ENCODE measurements at regions not wholly inside any gene's neighbourhood (a gene's known extent, or its start where the extent isn't known, plus 50 kb on each side); places are given as distances from the start of the nearest gene placed in this dataset.

DNA sequence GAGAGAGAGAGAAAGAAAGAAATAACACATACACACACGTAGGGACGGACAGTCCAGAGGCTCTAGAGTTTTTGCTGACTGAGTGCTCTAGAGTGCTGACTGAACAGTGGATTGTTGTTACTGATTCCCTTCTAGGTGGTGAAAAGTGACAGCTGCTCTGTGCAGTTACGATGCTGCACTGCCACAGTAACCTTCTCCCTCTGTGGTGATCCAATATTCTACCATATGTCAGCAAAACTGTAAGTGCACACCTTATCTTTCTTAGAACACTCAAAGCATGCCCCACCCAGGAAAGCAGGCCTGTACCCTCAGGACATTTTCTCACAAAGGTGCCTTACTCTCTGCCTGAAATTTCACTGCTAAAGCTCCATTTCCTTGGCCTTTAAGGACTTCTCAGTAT lies 1023.5 kb downstream of the TYW1 start (continued):
- no peak for TF ChIP-seq CTCF (conservative IDR thresholded peaks at IDR 0.05; ENCODE audit: low read depth in 2 of 2)
- TF ChIP-seq CREB1 (CRISPR knock-in tag; IDR thresholded peaks at IDR 0.05; ENCODE audit: low read depth), result no peak
- no peak for TF ChIP-seq NANOG (IDR thresholded peaks at IDR 0.05; ENCODE audit: borderline replicate concordance)

DNA sequence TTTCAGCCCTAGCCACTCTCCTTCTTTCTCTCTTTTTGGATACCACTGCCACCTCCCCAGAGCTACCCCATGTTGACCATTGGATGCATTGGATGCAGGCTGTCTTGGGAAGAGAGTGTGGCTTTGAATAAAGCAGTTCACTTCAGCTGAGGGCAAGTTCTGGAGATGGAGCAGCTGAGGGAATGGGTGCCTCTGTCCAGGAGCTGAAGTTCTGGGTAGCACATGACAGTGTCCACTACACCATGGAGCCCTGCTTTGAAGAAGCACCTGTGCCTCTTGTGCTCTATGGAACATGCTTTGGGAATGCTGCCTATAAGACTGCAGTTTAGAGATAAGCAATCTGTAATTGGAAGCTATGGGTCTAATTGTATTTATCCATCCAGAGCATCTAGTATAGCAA lies 1028.7 kb downstream of the TYW1 start:
- peaks cover 3% of the 10 kb centered on the region for H3K27me3 Mint-ChIP-seq (ENCODE audit: insufficient read depth, low read depth, poor library complexity)
- Histone ChIP-seq H3K9me2 (ENCODE audit: insufficient read depth) (no peaks in the 10 kb centered on the region), H3K36me3 (ENCODE audit: insufficient read depth) (peaks cover 3% of the 10 kb centered on the region; the same call in 1 of the 2 replicates), H3K4me2 (no peak overlapping the region), H3F3A (replicated peaks; ENCODE audit: low read depth) (no peaks in the 10 kb centered on the region), H3K27me3 (ENCODE audit: insufficient read depth) (no peaks in the 10 kb centered on the region), H3K4me3 (no peak overlapping the region), H2AFZ (no peak overlapping the region), H4K20me1 (replicated peaks; ENCODE audit: insufficient read depth) (no peaks in the 10 kb centered on the region), H3K27ac (ENCODE audit: low read depth) (no peak overlapping the region), H3K4me1 (ENCODE audit: insufficient read depth) (no peaks in the 10 kb centered on the region), H3K79me2 (replicated peaks; ENCODE audit: insufficient read depth) (no peaks in the 10 kb centered on the region)
- DNase-seq (ENCODE audit: low spot score), result no peak
- ATAC-seq, result no peak
- no peak overlapping the region for H3K27ac Mint-ChIP-seq
- H3K9me3 Mint-ChIP-seq, result peaks cover 97% of the 10 kb centered on the region
- peaks cover 32% of the 10 kb centered on the region for H3K36me3 Mint-ChIP-seq (ENCODE audit: low read depth)
- H3K4me1 Mint-ChIP-seq, result no peaks in the 10 kb centered on the region
- no peak overlapping the region for H3K4me3 Mint-ChIP-seq
- TF ChIP-seq STAT1 (IDR thresholded peaks at IDR 0.05; ENCODE audit: unreplicated experiment), result no peak
- TF ChIP-seq EZH2 (IDR thresholded peaks at IDR 0.05; ENCODE audit: low read depth, unreplicated experiment), result no peak
- no peak for TF ChIP-seq CREB1 (CRISPR knock-in tag; IDR thresholded peaks at IDR 0.05; ENCODE audit: low read depth)
- TF ChIP-seq, protein P1, sequence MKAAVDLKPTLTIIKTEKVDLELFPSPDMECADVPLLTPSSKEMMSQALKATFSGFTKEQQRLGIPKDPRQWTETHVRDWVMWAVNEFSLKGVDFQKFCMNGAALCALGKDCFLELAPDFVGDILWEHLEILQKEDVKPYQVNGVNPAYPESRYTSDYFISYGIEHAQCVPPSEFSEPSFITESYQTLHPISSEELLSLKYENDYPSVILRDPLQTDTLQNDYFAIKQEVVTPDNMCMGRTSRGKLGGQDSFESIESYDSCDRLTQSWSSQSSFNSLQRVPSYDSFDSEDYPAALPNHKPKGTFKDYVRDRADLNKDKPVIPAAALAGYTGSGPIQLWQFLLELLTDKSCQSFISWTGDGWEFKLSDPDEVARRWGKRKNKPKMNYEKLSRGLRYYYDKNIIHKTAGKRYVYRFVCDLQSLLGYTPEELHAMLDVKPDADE (IDR thresholded peaks at IDR 0.05), result no peak
- no peak for TF ChIP-seq CTCF (conservative IDR thresholded peaks at IDR 0.05; ENCODE audit: low read depth in 2 of 2)
- TF ChIP-seq, protein P2, sequence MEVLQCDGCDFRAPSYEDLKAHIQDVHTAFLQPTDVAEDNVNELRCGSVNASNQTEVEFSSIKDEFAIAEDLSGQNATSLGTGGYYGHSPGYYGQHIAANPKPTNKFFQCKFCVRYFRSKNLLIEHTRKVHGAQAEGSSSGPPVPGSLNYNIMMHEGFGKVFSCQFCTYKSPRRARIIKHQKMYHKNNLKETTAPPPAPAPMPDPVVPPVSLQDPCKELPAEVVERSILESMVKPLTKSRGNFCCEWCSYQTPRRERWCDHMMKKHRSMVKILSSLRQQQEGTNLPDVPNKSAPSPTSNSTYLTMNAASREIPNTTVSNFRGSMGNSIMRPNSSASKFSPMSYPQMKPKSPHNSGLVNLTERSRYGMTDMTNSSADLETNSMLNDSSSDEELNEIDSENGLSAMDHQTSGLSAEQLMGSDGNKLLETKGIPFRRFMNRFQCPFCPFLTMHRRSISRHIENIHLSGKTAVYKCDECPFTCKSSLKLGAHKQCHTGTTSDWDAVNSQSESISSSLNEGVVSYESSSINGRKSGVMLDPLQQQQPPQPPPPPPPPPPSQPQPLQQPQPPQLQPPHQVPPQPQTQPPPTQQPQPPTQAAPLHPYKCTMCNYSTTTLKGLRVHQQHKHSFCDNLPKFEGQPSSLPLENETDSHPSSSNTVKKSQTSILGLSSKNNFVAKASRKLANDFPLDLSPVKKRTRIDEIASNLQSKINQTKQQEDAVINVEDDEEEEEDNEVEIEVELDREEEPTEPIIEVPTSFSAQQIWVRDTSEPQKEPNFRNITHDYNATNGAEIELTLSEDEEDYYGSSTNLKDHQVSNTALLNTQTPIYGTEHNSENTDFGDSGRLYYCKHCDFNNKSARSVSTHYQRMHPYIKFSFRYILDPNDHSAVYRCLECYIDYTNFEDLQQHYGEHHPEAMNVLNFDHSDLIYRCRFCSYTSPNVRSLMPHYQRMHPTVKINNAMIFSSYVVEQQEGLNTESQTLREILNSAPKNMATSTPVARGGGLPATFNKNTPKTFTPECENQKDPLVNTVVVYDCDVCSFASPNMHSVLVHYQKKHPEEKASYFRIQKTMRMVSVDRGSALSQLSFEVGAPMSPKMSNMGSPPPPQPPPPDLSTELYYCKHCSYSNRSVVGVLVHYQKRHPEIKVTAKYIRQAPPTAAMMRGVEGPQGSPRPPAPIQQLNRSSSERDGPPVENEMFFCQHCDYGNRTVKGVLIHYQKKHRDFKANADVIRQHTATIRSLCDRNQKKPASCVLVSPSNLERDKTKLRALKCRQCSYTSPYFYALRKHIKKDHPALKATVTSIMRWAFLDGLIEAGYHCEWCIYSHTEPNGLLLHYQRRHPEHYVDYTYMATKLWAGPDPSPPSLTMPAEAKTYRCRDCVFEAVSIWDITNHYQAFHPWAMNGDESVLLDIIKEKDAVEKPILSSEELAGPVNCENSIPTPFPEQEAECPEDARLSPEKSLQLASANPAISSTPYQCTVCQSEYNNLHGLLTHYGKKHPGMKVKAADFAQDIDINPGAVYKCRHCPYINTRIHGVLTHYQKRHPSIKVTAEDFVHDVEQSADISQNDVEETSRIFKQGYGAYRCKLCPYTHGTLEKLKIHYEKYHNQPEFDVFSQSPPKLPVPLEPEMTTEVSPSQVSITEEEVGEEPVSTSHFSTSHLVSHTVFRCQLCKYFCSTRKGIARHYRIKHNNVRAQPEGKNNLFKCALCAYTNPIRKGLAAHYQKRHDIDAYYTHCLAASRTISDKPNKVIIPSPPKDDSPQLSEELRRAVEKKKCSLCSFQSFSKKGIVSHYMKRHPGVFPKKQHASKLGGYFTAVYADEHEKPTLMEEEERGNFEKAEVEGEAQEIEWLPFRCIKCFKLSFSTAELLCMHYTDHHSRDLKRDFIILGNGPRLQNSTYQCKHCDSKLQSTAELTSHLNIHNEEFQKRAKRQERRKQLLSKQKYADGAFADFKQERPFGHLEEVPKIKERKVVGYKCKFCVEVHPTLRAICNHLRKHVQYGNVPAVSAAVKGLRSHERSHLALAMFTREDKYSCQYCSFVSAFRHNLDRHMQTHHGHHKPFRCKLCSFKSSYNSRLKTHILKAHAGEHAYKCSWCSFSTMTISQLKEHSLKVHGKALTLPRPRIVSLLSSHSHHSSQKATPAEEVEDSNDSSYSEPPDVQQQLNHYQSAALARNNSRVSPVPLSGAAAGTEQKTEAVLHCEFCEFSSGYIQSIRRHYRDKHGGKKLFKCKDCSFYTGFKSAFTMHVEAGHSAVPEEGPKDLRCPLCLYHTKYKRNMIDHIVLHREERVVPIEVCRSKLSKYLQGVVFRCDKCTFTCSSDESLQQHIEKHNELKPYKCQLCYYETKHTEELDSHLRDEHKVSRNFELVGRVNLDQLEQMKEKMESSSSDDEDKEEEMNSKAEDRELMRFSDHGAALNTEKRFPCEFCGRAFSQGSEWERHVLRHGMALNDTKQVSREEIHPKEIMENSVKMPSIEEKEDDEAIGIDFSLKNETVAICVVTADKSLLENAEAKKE (CRISPR knock-in tag; IDR thresholded peaks at IDR 0.05), result no peak
- no peak for TF ChIP-seq POLR2AphosphoS5 (IDR thresholded peaks at IDR 0.05; ENCODE audit: low read depth)
- no peak for TF ChIP-seq ZNF114 (CRISPR knock-in tag; IDR thresholded peaks at IDR 0.05)
- TF ChIP-seq, protein P3, sequence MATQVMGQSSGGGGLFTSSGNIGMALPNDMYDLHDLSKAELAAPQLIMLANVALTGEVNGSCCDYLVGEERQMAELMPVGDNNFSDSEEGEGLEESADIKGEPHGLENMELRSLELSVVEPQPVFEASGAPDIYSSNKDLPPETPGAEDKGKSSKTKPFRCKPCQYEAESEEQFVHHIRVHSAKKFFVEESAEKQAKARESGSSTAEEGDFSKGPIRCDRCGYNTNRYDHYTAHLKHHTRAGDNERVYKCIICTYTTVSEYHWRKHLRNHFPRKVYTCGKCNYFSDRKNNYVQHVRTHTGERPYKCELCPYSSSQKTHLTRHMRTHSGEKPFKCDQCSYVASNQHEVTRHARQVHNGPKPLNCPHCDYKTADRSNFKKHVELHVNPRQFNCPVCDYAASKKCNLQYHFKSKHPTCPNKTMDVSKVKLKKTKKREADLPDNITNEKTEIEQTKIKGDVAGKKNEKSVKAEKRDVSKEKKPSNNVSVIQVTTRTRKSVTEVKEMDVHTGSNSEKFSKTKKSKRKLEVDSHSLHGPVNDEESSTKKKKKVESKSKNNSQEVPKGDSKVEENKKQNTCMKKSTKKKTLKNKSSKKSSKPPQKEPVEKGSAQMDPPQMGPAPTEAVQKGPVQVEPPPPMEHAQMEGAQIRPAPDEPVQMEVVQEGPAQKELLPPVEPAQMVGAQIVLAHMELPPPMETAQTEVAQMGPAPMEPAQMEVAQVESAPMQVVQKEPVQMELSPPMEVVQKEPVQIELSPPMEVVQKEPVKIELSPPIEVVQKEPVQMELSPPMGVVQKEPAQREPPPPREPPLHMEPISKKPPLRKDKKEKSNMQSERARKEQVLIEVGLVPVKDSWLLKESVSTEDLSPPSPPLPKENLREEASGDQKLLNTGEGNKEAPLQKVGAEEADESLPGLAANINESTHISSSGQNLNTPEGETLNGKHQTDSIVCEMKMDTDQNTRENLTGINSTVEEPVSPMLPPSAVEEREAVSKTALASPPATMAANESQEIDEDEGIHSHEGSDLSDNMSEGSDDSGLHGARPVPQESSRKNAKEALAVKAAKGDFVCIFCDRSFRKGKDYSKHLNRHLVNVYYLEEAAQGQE (IDR thresholded peaks at IDR 0.05; ENCODE audit: unreplicated experiment), result no peak
- TF ChIP-seq NANOG (IDR thresholded peaks at IDR 0.05; ENCODE audit: borderline replicate concordance), result no peak
